Stimulated activated CD4-positive, alpha-beta T cell treated with anti-CD3 and anti-CD28 coated beads, Interleukin-15, amount 100 ng/mL, for 24 hours (primary cell): ENCODE measurements at regions not wholly inside any gene's neighbourhood (a gene's known extent, or its start where the extent isn't known, plus 50 kb on each side); places are given as distances from the start of the nearest gene placed in this dataset.
"Not testable (repeated sequence)": the region's sequence is repeated elsewhere in the genome, so short reads cannot be mapped to it uniquely, and the experiment has no call there.

Source experiments
- DNase-seq: peaks from one replicate; pipeline ENCODE4 v3.0.0-alpha.2; 2020

DNA sequence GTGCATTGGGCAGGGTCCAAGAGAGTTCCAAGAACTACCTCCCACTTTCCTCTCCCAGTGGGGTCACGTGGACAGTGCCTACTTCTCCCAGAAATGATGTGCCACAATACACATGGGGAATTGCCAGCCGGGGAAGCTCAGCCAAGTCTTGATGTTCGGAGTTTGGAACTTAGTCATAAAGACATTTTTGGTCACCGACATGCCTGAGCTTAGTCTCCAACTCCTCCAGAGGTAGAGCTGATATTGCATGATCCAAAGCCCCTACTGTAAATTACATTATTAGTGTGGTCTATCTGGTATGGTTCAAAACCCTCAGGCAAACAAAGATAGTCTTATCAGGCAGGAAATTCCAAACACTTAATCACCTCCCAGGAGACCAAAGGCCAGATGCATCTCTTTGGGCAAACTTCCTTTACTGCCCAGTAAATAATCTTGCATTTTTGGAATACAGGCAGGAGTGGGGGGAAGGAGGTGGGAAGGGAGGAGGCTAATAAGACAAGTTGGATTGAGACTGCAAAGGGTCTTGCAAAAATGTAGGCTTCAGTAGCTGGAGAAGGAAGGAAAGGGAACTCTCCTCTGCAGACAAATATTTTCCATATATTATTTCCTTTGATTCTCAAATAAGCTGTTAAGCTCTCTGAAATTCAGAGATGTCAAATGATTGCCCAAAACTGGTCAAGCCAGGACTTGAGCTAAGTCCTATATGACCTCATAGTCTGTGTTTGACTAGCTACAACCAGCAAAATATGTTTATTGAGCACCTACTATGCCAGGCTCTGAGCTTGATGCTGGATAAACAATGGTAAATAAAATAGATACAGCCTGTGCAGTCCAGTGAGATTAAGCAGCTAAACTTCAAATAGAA lies 99.4 kb downstream of the DRD1 start:
- no peak for DNase-seq

DNA sequence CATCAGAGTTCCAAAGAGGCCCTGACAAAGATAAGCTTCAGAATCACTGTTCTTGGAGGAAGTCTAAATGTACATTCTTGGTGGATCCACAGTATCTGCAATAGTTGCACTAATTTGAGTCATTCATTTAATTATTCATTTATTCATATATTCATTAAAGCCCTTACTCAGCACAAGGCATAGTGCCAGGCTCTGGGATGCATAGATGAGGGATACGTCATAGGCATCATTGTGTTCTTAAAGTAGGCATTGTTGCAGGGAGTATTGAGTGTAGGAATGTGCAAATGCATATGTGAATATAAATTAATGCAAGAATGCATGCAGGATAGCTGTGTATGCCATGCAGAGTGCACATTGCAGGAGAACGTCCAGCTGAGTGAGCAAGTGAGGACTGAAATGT lies 100.7 kb downstream of the DRD1 start:
- no peak for DNase-seq

DNA sequence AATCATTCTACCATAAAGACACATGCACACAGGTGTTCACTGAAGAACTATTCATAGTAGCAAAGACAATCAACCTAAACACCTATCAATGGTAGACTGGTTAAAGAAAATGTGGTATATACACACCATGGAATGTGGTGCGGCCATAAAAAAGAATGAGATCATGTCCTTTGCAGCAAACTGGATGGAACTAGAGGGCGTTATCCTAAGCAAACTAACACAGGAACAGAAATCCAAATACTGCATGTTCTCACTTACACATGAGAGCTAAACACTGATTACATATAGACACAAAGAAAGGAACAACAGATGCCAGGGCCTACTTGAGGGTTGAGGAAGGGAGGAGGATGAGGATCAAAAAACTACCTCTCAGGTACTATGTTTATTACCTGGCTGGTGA lies 103.8 kb downstream of the DRD1 start:
- no peak for DNase-seq

DNA sequence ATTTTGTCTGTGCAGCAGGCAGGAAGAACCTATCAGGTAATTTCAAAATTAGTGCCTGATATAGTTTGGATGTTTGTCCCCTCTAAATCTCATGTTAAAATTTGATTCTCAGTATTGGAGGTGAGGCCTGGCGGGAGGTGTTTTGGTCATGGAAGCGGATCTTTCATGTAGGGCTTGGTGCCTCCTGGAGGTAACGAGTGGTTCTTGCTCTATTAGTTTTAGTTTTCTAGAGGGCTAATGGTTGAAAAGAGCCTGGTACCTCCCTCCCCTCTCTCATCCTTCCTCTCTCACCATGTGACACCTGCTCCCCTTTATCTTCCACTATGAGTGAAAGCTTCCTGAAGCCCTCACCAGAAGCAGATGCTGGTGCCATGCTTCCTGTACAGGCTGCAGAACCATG lies 106.3 kb downstream of the DRD1 start:
- no peak for DNase-seq

DNA sequence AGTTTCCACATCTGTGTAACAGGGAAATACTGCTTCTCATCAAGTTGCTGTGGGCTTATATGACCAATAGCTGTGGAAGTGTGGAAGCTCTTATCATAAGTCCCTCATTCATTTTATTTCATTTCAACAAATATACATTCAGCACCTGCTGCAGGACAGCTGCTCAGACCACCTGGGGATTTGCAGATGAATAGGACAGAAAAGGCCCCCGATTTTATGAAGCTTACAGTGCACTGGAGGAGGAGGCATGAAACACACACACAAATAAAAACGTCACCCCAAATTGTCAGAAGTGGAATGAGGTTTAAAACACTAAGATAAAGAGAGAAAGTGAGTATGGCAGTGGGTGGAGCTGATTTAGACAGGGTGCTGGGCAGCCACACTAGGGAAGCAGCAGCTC lies 107.2 kb downstream of the DRD1 start:
- no peak for DNase-seq

DNA sequence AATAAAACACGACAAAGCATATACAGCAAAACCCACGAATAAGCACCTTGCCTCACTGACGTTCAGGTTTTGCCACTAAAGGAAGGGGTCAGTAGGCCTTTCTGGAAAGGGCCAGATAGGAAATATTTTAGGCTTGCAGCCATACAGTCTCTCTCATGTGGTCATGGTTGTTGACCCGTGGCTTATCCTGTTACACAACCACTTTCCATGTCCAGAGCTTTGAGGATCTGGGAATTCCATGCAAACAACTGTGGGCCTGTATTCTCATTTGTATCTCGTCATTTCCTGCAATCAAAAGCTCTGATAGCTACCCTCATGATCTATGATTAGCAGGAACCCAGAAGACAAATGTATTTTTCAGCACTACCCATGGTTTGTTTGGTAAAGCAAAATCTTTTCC lies 108.3 kb downstream of the DRD1 start:
- DNase-seq, result no peak

DNA sequence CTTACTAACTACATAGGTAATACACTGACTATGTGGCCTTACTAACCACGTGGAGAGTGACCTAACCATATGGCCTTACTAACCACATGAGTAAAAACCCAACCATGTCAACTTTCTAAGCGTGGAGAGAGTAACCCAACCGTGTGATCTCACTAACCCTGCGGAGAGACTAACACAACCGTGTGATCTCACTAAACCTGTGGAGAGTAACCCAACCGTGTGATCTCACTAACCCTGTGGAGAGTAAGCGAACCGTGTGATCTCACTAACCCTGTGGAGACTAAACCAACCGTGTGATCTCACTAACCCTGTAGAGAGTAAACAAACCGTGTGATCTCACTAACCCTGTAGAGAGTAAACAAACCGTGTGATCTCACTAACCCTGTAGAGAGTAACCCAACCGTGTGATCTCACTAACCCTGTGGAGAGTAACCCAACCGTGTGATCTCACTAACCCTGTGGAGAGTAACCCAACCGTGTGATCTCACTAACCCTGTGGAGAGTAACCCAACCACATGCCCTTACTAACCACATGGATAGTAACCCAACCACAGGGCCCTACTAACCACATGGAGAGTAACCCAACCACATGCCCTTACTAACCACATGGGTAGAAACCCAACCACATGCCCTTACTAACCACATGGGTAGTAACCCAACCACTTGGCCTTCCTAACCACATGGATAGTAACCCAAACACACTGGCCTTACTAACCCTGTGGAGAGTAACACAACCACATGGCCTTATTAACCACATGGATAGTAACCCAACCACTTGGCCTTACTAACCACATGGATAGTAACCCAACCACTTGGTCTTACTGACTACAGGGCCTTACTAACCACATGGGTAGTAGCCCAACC lies 112.6 kb downstream of the DRD1 start:
- not testable (repeated sequence) for DNase-seq

DNA sequence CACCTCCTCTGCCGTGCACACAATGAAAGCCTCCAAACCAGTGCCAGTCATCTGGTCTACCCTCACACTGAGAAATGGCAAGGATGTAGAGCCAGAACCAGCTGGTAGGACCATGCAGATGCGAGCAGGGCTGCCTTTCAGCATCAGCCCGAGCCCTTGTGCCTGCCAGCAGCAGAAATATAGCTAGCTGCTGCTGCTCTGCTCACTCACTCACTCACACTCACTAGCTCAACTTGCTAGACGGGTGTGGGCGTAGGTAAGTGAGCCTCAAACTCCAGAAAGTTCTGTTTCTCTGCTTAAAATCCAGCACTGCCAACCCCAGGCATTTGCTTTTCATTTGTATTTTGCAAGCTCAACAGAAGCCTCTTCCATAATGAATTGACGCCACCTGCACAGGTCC lies 114.0 kb downstream of the DRD1 start:
- DNase-seq, result no peak

DNA sequence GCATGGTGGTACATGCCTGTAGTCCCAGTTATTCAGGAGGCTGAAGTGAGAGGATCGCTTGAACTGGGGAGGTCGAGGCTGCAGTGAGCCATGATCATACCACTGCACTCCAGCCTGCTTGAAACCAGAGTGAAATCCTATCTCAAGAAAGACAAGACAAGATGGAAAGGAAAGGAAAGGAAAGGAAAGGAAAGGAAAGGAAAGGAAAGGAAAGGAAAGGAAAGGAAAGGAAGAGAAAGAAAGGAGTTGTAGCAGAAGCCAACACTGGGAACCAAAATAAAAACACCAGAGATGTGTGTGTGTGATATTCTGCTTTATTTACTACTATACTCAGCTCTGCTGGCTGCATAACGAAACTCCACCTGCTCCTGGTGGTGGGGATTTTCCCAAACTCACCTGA lies 115.3 kb downstream of the DRD1 start:
- no peak for DNase-seq

DNA sequence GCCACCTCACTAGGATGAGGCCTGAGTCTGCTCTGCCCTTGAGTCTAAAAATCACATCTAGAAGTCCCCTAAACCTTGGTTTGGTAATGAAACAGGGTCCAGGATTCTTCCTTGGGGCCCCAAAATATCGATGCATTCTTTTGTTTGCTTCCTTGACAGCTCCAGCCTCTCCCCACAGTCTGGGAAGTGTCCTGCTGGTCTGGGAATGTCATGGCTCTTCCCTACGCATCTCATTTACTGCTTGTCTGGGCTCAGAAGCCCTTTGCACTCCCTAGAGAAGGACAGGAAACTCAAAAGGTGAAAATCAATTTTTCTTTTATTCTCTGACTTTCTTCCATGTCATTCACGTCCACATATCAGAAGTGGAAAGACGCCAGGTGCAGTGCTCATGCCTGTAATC lies 115.8 kb downstream of the DRD1 start:
- no peak for DNase-seq

DNA sequence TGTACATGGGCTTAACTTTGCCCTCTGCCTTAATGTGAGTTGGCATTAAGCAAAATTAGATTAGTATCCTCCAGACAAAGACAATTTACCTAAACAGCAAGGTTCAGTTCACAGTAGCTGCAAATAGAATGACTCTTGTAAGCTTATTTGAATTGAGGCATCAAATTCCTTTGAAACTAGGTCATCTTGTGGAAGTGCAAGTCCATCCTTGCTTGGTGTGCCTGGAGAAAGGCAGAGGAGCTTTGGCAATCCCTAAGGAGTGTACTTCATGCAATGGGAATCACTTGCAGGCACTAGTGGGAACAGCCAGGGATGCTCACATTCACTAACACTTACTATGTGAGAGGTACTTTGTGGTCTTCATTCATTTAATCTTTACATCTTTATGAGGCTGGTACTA lies 118.3 kb downstream of the DRD1 start:
- no peak for DNase-seq

DNA sequence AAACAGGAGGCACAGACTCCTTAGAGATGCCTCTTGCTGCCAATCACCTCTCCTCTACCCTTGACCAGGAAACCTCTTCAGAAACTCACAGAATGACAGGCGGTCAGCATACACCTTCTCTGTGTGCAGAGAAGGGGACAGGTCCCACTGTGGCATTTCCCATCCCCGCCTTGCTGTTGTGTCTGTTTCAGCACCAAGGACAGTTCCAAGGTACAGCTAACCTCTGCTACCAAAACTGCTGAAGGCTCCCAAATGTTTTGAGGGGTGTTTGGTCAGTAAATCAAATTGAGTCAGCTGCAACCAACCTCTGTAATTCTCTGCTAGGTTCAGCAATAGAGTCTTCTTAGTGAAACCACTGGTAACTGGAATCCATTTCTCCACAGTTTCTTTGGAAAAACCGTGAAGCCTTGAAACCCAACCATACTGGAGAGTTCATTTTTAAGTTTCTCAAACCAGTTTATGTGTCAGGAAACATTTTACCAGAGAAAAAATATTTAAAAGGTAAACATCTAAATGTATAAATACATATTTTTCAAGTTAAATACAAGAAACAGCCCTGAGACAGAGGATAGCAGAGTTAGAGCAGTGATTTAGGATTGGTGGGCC lies 122.0 kb downstream of the DRD1 start:
- DNase-seq, result peak; percentile 15

DNA sequence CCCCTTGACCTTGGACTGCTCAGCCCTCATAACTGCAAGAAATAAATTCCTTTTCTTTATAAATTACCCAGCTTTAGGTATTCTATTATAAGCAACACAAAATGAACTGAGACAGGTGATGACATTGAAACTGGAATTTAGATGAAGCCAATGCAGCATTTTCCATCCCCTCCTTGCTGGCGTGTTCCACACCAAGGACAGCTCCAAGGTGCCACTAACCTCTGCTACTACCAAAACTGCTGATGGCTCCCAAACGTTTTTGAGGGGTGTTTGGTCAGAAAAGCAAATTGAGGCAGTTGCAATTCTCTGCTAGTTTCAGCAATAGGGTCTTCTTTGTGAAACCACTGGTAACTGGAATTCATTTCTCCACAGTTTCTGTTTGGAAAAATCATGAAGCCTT lies 124.8 kb downstream of the DRD1 start:
- no peak for DNase-seq

DNA sequence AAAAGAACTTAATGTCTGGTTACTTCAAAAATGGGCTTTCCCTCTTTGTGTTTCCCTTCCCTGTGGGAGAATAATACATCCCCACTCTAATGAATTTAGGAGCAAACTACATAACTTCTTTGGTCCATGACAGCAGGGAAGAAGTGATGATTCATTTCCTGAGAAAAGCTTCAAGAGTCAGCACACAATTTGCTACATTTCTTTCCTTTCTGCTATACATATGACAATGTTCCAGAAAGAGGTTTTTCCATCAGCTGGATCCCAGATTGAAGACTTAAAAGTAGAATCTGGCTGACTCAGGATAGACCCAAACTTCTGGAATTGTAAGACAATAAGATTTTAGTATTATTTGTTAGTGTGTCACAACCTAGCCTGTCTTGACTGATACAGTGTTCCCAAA lies 126.1 kb downstream of the DRD1 start:
- no peak for DNase-seq

DNA sequence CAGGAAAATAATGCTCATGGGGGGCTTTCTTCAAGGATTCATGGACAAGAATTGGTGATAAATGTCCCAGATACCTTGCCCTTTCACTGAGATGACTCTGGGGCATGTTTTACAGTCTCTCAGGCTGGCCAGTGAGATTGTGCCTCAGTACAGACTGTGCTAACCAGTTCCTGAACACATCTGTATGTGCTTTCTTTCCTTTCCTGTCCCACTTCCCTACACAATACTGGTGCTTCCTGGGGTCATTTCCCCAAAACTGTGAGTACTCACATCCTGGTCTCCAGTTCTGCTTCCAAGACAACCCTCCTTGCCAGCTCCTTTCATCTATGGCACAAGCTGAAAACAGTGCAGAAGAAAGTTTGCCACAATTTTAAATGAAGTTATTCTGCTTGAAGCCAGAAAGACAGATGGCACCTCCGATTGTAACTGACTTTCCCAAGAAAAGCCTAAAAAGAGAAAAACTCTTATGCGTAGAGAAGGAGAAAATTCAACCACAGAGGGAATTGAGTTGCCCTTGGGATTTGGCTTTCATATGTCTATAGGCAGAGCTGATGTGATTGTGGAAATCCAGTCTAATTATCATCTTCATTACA lies 134.7 kb downstream of the DRD1 start:
- DNase-seq, result no peak

DNA sequence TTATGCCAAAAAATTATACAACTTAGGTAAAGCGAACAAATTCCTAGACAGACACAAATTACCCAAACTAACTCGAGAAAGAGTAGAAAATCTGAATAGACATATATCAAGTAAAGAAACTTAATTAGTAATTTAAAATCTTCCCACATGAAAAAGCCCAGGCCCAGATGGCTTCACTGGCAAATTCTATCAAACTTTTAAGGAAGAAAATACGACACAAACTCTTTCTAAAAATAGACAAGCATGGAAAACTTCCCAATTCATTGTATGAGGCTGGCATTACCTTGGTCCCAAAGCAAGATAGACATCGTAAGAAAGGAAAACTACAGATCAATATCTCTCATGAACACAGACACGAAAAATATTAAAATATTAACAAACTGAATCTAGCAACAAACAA lies 135.3 kb downstream of the DRD1 start:
- DNase-seq, result no peak

DNA sequence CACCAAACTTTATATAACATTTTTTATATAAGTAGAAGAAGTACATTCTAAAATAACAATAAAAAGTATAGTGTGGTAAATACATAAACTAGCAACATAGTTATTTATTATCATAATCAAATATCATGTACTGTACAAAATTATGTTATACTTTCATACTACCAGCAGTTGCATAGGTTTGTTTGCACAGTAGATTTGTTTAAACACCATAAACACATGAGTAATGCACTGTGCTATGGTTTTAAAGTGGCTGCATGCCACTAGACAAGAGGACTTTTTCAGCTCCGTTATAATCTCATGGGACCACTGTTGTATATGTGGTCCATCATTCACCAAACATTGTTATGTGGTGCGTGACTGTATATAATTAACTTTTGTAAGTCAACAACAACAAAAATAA lies 137.6 kb downstream of the DRD1 start:
- DNase-seq, result no peak

DNA sequence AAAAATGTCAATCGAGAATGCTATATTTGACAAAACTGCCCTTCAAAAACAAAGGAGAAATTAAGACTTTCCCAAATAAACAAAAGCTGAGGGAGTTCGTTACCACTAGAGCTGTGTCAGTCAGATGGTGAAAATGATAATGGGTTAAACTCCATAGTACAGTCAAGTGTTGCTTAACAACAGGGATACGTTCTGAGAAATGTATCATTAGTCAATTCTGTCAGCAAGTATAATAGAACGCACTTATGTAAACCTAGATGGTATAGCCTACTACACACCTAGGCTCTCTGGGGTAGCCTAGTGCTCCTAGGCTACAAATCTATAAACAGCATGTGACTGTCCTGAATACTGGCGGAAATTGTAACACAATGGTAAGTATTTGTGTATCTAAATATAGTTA lies 138.7 kb downstream of the DRD1 start:
- DNase-seq, result no peak

DNA sequence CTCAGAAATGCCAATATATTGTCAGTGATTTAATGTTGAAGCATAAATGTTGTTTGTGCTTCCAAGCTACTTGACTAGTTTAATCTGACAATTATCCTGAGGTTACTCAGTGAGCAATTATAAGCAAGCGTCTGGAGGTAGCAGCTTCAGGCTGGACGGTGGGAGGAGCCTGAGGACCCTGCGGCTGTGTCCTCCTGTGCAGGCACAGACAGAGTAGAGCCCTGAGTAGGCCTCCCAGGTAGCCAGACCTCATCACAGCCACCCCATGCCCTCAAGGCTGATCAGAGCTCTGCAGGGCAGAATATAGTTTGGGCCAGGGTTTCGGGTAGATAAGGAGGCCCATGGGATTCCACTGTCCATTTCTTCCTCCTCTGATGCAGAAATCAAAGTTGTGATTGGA lies 153.6 kb downstream of the DRD1 start:
- DNase-seq, result no peak

DNA sequence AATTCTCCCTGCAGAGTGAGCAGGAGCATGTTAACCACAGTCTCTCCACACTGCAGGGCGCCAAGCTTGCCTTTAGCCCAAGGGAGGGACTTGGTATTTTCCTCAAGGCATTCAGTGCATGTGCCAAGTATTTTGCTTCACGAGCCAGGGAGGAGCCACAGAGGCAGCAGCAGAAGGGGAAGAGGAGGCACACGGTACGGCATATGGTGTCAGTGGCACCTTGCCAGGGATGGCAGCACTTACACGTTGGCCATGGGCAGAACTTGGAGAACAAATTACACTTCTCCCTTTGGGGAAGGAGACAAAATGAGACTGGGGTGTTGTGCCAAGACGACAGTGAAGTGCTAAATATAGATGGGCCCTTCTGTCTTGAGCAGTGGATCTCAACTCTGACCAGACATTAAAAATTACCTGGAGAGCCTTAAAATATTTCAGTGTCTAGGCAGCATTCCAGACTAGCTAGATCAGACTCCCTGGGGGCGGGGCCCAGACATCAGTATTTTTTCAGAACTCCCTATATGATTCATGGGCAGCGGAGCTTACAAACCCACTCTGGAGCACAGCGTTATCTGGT lies 155.8 kb downstream of the DRD1 start:
- no peak for DNase-seq

DNA sequence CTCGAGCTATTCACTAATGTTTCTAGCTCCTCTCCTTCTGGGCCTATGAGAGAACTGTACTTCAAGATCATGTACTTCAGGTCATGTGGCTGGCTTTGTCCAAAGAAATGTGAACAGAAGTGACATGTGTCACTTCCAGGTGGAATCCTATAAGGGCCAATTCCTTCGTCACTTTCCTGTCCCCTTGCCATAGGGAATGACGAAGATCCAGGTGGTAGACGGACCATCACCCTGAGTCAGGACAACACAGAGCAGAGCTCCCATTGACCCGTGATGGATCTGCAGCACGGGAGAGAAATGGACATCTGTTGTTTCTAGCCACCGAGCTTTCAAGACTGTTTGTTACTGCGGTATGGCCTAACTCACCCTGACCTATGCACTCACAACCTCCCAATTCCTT lies 157.0 kb downstream of the DRD1 start:
- DNase-seq, result no peak

DNA sequence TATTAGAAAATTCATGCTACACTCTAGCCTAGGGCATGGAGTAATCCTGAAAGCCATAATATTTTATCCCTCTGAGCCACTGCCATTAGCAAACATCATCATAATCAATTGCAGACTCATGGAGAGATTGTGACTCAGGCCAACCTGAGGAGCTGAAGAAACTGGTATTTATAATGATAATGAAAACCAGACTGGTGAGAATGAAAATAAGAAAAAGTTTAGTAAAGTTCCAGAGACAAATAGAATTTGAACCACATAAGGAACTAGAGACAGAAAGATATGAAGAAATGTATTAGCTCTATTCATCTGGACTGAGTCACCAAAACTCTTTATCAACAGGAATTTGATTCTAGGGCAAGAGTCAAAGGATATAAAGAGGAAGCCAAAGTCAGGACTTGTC lies 158.7 kb downstream of the DRD1 start:
- no peak for DNase-seq

DNA sequence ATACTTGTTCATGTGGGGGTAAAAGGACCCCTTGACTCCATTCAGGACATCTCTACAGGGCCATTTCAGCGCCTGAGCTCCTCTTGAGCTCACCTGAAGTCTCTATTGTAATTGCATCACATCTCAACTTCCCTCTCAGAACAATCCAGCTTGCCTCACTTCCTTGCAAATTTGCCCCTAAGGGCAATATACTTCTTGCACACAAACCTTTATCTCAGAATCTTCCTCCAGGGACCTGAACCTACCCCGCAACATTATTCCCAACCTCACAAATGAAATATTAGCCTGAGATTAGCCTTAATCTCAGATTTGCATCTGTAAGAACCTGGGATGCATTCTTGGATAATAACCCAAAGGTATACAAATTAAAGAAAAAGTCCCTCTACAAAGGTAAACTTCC lies 159.2 kb downstream of the DRD1 start:
- DNase-seq, result no peak
